ENCODE measurements at regions not wholly inside any gene's neighbourhood (a gene's known extent, or its start where the extent isn't known, plus 50 kb on each side); places are given as distances from the start of the nearest gene placed in this dataset.

- ATAC-seq = no peak
- no peak overlapping the region for H3K27ac ChIP-seq
- H3K27me3 ChIP-seq (ENCODE audit: low read depth) = no peaks in the 10 kb centered on the region
- no peak overlapping the region for H3K4me3 ChIP-seq
- no peaks in the 10 kb centered on the region for H3K36me3 ChIP-seq
- no peak for TF ChIP-seq CTCF (IDR thresholded peaks at IDR 0.05)
- H3K4me1 ChIP-seq = no peaks in the 10 kb centered on the region
- intact Hi-C loops (cut with DNase I) = no loop called here
- H3K9me3 ChIP-seq = no peaks in the 10 kb centered on the region
- DNase-seq = no peak
Observed at GRCh38 chr3:55272031-55272645, 215.0 kb downstream of the WNT5A start.

GRCh38 chr3:55271549-55271948 lies 215.6 kb downstream of the WNT5A start:
- no peak for TF ChIP-seq CTCF (IDR thresholded peaks at IDR 0.05)
- Histone ChIP-seq H3K36me3 (no peaks in the 10 kb centered on the region), H3K27ac (no peak overlapping the region), H3K27me3 (ENCODE audit: low read depth) (no peaks in the 10 kb centered on the region), H3K4me1 (no peaks in the 10 kb centered on the region), H3K4me3 (no peak overlapping the region), H3K9me3 (no peaks in the 10 kb centered on the region)
- ATAC-seq = no peak
- DNase-seq = no peak
- intact Hi-C loops (cut with DNase I) = no loop called here

- ATAC-seq = no peak
Observed at GRCh38 chr3:55270976-55271375, 216.1 kb downstream of the WNT5A start.

GRCh38 chr3:55269636-55270035 lies 217.5 kb downstream of the WNT5A start:
- peak in 1 of 2 donors; percentile 19 for ATAC-seq

More at GRCh38 chr3:55270976-55271375, 216.1 kb downstream of the WNT5A start:
- no peak for TF ChIP-seq CTCF (IDR thresholded peaks at IDR 0.05)
- H3K9me3 ChIP-seq = no peaks in the 10 kb centered on the region
- H3K27ac ChIP-seq = no peak overlapping the region
- H3K4me3 ChIP-seq = no peak overlapping the region
- H3K36me3 ChIP-seq = no peaks in the 10 kb centered on the region
- DNase-seq = no peak
- H3K4me1 ChIP-seq = no peaks in the 10 kb centered on the region
- intact Hi-C loops (cut with DNase I) = no loop called here
- no peaks in the 10 kb centered on the region for H3K27me3 ChIP-seq (ENCODE audit: low read depth)

DNA sequence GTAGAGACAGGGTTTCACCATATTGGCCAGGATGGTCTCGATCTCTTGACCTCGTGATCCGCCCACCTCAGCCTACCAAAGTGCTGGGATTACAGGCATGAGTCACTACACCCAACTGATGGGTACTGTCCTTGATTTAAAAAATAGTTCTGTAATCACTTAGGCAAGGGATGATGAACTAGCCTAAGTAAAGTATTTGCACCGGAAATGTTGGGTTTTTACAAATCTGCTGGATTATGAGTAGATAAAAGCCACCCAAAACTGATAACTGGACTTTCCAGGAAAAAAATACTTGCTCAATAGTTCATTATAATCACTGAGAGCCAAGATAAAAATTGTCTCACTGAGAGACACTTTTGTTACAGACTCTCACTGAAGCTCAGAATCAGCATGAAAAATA lies 218.0 kb downstream of the WNT5A start:
- Histone ChIP-seq H3K27ac (no peak overlapping the region), H3K4me3 (no peak overlapping the region), H3K27me3 (ENCODE audit: low read depth) (no peaks in the 10 kb centered on the region), H3K9me3 (no peaks in the 10 kb centered on the region), H3K4me1 (no peaks in the 10 kb centered on the region), H3K36me3 (no peaks in the 10 kb centered on the region)
- ATAC-seq (no peak), DNase-seq (no peak)
- intact Hi-C loops (cut with DNase I) = no loop called here
- no peak for TF ChIP-seq CTCF (IDR thresholded peaks at IDR 0.05)

More at GRCh38 chr3:55269636-55270035, 217.5 kb downstream of the WNT5A start:
- Histone ChIP-seq H3K4me3 (no peak overlapping the region), H3K4me1 (no peaks in the 10 kb centered on the region), H3K27ac (no peak overlapping the region), H3K9me3 (no peaks in the 10 kb centered on the region), H3K36me3 (no peaks in the 10 kb centered on the region), H3K27me3 (ENCODE audit: low read depth) (no peaks in the 10 kb centered on the region)
- TF ChIP-seq CTCF (IDR thresholded peaks at IDR 0.05) = no peak
- DNase-seq = no peak
- intact Hi-C loops (cut with DNase I) = no loop called here
